ENCODE measurements at regions not wholly inside any gene's neighbourhood (a gene's known extent, or its start where the extent isn't known, plus 50 kb on each side); places are given as distances from the start of the nearest gene placed in this dataset.

- TF ChIP-seq CTCF (IDR thresholded peaks at IDR 0.05) (no peak), POLR2A (IDR thresholded peaks at IDR 0.05) (no peak)
Observed at GRCh38 chr4:122045533-122045932, 93.7 kb upstream of the TRPC3 start.
